GM23338 (cell line): ENCODE measurements at regions not wholly inside any gene's neighbourhood (a gene's known extent, or its start where the extent isn't known, plus 50 kb on each side); places are given as distances from the start of the nearest gene placed in this dataset.

Source experiments
- ATAC-seq: fragments of 200-7000 bp; cut with Tn5 transposase; 3 replicates; pipeline ENCODE4 v1.9.1; 2020
- DNase-seq: peaks from one replicate; pipeline ENCODE4 v3.0.0-alpha.2; 2015; ENCODE audit warnings: low spot score
- H2AFZ ChIP-seq: fragments of 200-600 bp; sonication (generic); 2 replicates; pipeline ENCODE4 v1.8.0; 2016; ENCODE audit warnings: antibody characterized with exemption, mild to moderate bottlenecking, moderate library complexity
- H3F3A ChIP-seq: fragments of 200-600 bp; sonication (generic); replicated peaks from 2 replicates; pipeline ENCODE4 v1.8.0; 2017; ENCODE audit warnings: antibody characterized with exemption, mixed run types, low read depth
- H3K27ac ChIP-seq: fragments of 200-600 bp; sonication (generic); 2 replicates; pipeline ENCODE4 v1.6.1; 2016; ENCODE audit warnings: low read depth
- H3K27me3 ChIP-seq: fragments of 200-600 bp; sonication (generic); 2 replicates; pipeline ENCODE4 v1.8.0; 2016; ENCODE audit warnings: mild to moderate bottlenecking, mixed run types, moderate library complexity; ENCODE audit not compliant: insufficient read depth
- H3K36me3 ChIP-seq: fragments of 200-600 bp; sonication (generic); 2 replicates; pipeline ENCODE4 v1.8.0; 2016; ENCODE audit warnings: mild to moderate bottlenecking; ENCODE audit not compliant: insufficient read depth
- H3K4me1 ChIP-seq: fragments of 200-600 bp; sonication (generic); 2 replicates; pipeline ENCODE4 v1.8.0; 2016; ENCODE audit warnings: mild to moderate bottlenecking, moderate library complexity; ENCODE audit not compliant: insufficient read depth
- H3K4me2 ChIP-seq: fragments of 200-600 bp; sonication (generic); 2 replicates; pipeline ENCODE4 v1.7.1; 2017; ENCODE audit warnings: mixed run types
- H3K4me3 ChIP-seq: fragments of 200-600 bp; sonication (generic); 2 replicates; pipeline ENCODE4 v1.6.1; 2016; ENCODE audit warnings: mixed run types
- H3K79me2 ChIP-seq: fragments of 200-600 bp; sonication (generic); replicated peaks from 2 replicates; pipeline ENCODE4 v1.8.0; 2017; ENCODE audit warnings: mild to moderate bottlenecking; ENCODE audit not compliant: insufficient read depth
- H3K9me2 ChIP-seq: fragments of 200-600 bp; sonication (generic); 2 replicates; pipeline ENCODE4 v1.8.0; 2017; ENCODE audit not compliant: insufficient read depth
- H4K20me1 ChIP-seq: fragments of 200-600 bp; sonication (generic); replicated peaks from 2 replicates; pipeline ENCODE4 v1.8.0; 2017; ENCODE audit warnings: mild to moderate bottlenecking; ENCODE audit not compliant: insufficient read depth
- H3K27ac Mint-ChIP-seq: 2 replicates; pipeline ENCODE4 v1.8.0; 2020; ENCODE audit warnings: inconsistent platforms, mild to moderate bottlenecking, moderate library complexity, mixed read lengths
- H3K27me3 Mint-ChIP-seq: 3 replicates; pipeline ENCODE4 v1.8.0; 2022; ENCODE audit warnings: low read depth, mild to moderate bottlenecking, moderate library complexity, mixed read lengths, inconsistent platforms; ENCODE audit not compliant: insufficient read depth, poor library complexity
- H3K36me3 Mint-ChIP-seq: 3 replicates; pipeline ENCODE4 v1.8.0; 2021; ENCODE audit warnings: low read depth, mild to moderate bottlenecking, inconsistent platforms, moderate library complexity, mixed read lengths
- H3K4me1 Mint-ChIP-seq: 3 replicates; pipeline ENCODE4 v1.8.0; 2020; ENCODE audit warnings: mild to moderate bottlenecking, inconsistent platforms, mixed read lengths
- H3K4me3 Mint-ChIP-seq: 3 replicates; pipeline ENCODE4 v1.8.0; 2021; ENCODE audit warnings: moderate library complexity, mild to moderate bottlenecking, inconsistent platforms, mixed read lengths
- H3K9me3 Mint-ChIP-seq: 3 replicates; pipeline ENCODE4 v1.8.0; 2020; ENCODE audit warnings: moderate library complexity, mild to moderate bottlenecking, inconsistent platforms, mixed read lengths
- CREB1 ChIP-seq: fragments of 250-450 bp; sonication (Bioruptor Pico); IDR thresholded peaks from 2 replicates; pipeline ENCODE4 v1.5.0; 2020; ENCODE audit warnings: low read depth, mild to moderate bottlenecking, moderate library complexity
- EZH2 ChIP-seq: fragments of 200-600 bp; sonication (generic); IDR thresholded peaks from one replicate; pipeline ENCODE4 v1.8.0; 2017; ENCODE audit warnings: antibody characterized with exemption, mild to moderate bottlenecking, low read depth; ENCODE audit not compliant: unreplicated experiment
- EZH2phosphoT487 ChIP-seq: fragments of 200-600 bp; sonication (generic); IDR thresholded peaks from one replicate; pipeline ENCODE4 v1.8.1; 2018; ENCODE audit warnings: antibody characterized with exemption; ENCODE audit not compliant: unreplicated experiment
- JUNB ChIP-seq: IDR thresholded peaks from one replicate; pipeline ENCODE4 v1.6.1; 2016; ENCODE audit warnings: antibody characterized with exemption; ENCODE audit not compliant: unreplicated experiment
- NANOG ChIP-seq: IDR thresholded peaks from 2 replicates; pipeline ENCODE4 v1.6.1; 2016; ENCODE audit warnings: antibody characterized with exemption, borderline replicate concordance
- STAT1 ChIP-seq: IDR thresholded peaks from one replicate; pipeline ENCODE4 v1.6.1; 2016; ENCODE audit warnings: antibody characterized with exemption; ENCODE audit not compliant: unreplicated experiment
- ZNF114 ChIP-seq: fragments of 250-450 bp; sonication (Bioruptor Pico); IDR thresholded peaks from 2 replicates; pipeline ENCODE4 v1.5.0; 2020; ENCODE audit warnings: mild to moderate bottlenecking, moderate library complexity
- TF ChIP-seq, protein P1 (sequence below): IDR thresholded peaks from 2 replicates; pipeline ENCODE4 v1.6.1; 2016; ENCODE audit warnings: antibody characterized with exemption
- TF ChIP-seq, protein P2 (sequence below), 2 experiments: fragments of 200-600 bp in 1 of 2; sonication (generic) in 1 of 2; conservative IDR thresholded peaks; 2 replicates each; pipeline versions ENCODE4 v1.5.1 to v1.6.1; 2016 to 2017; ENCODE audit warnings: antibody characterized with exemption in 2 of 2, low read depth in 2 of 2, mild to moderate bottlenecking in 2 of 2, moderate library complexity in 1 of 2
- TF ChIP-seq, protein P3 (sequence below): fragments of 250-450 bp; sonication (Bioruptor Pico); IDR thresholded peaks from 2 replicates; pipeline ENCODE4 v1.5.0; 2020; ENCODE audit warnings: mild to moderate bottlenecking, moderate library complexity

DNA sequence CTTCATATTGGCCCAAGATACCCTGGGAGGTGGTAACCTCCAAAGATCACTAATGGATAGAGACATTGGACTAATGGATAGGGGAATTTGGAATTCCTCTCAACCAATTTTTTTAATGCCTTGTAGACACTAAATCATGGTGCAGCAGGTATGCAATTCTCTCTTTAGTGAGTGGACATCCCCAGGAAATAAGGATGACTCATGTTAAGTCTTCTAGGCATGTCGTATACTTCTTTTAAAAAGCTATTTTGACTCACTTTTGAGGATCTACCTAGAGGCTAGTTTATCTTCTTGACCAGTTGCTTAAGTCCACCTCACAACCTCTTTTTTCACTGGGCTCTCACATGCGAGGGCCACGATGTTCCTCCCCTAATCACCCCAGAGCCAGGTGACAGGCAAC lies 211.6 kb upstream of the CDH12 start (continued):
- TF ChIP-seq, protein P1, sequence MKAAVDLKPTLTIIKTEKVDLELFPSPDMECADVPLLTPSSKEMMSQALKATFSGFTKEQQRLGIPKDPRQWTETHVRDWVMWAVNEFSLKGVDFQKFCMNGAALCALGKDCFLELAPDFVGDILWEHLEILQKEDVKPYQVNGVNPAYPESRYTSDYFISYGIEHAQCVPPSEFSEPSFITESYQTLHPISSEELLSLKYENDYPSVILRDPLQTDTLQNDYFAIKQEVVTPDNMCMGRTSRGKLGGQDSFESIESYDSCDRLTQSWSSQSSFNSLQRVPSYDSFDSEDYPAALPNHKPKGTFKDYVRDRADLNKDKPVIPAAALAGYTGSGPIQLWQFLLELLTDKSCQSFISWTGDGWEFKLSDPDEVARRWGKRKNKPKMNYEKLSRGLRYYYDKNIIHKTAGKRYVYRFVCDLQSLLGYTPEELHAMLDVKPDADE: no peak
- TF ChIP-seq, protein P2, sequence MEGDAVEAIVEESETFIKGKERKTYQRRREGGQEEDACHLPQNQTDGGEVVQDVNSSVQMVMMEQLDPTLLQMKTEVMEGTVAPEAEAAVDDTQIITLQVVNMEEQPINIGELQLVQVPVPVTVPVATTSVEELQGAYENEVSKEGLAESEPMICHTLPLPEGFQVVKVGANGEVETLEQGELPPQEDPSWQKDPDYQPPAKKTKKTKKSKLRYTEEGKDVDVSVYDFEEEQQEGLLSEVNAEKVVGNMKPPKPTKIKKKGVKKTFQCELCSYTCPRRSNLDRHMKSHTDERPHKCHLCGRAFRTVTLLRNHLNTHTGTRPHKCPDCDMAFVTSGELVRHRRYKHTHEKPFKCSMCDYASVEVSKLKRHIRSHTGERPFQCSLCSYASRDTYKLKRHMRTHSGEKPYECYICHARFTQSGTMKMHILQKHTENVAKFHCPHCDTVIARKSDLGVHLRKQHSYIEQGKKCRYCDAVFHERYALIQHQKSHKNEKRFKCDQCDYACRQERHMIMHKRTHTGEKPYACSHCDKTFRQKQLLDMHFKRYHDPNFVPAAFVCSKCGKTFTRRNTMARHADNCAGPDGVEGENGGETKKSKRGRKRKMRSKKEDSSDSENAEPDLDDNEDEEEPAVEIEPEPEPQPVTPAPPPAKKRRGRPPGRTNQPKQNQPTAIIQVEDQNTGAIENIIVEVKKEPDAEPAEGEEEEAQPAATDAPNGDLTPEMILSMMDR (conservative IDR thresholded peaks at IDR 0.05; ENCODE audit: low read depth in 2 of 2): no peak
- TF ChIP-seq EZH2 (no peak), NANOG (no peak), JUNB (no peak), STAT1 (no peak)

DNA sequence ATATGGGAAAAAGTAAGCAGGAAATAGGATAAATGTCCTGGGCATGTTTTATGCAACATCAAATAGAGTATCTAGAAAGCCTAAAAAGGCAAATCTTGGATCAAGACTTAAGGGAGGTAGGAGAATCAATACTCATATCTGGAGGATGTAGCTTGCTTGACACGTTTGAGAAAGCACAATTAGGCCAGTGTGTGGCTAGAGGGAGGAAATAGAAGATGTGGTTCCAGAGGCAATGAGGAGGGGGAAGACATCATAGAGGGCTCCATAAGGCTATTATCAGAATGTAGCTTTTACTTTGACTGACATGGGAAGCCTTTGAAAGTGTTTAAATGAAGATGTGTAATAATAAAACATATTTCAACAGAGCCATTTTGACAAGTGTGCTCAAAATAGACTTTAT lies 200.7 kb upstream of the CDH12 start:
- H3K4me1 ChIP-seq: no peaks in the 10 kb centered on the region
- Mint-ChIP-seq H3K4me3 (no peak overlapping the region), H3K4me1 (no peaks in the 10 kb centered on the region), H3K9me3 (no peaks in the 10 kb centered on the region; the same call in 2 of the 3 replicates), H3K27ac (no peak overlapping the region), H3K27me3 (no peaks in the 10 kb centered on the region), H3K36me3 (no peaks in the 10 kb centered on the region)
- H3K36me3 ChIP-seq: no peaks in the 10 kb centered on the region
- H4K20me1 ChIP-seq: no peaks in the 10 kb centered on the region
- H2AFZ ChIP-seq: no peak overlapping the region
- no peak overlapping the region for H3K27ac ChIP-seq
- no peaks in the 10 kb centered on the region for H3K27me3 ChIP-seq
- DNase-seq: no peak
- H3K4me2 ChIP-seq: no peak overlapping the region
- no peak overlapping the region for H3K4me3 ChIP-seq
- no peaks in the 10 kb centered on the region for H3K79me2 ChIP-seq
- no peaks in the 10 kb centered on the region for H3F3A ChIP-seq
- no peak for ATAC-seq
- H3K9me2 ChIP-seq: no peaks in the 10 kb centered on the region
- no peak for TF ChIP-seq JUNB
- TF ChIP-seq, protein P2 (conservative IDR thresholded peaks at IDR 0.05; ENCODE audit: low read depth in 2 of 2): no peak
- no peak for TF ChIP-seq EZH2phosphoT487
- TF ChIP-seq, protein P1: no peak
- TF ChIP-seq EZH2: no peak
- no peak for TF ChIP-seq CREB1
- no peak for TF ChIP-seq STAT1
- no peak for TF ChIP-seq ZNF114 (CRISPR knock-in tag)
- TF ChIP-seq, protein P3, sequence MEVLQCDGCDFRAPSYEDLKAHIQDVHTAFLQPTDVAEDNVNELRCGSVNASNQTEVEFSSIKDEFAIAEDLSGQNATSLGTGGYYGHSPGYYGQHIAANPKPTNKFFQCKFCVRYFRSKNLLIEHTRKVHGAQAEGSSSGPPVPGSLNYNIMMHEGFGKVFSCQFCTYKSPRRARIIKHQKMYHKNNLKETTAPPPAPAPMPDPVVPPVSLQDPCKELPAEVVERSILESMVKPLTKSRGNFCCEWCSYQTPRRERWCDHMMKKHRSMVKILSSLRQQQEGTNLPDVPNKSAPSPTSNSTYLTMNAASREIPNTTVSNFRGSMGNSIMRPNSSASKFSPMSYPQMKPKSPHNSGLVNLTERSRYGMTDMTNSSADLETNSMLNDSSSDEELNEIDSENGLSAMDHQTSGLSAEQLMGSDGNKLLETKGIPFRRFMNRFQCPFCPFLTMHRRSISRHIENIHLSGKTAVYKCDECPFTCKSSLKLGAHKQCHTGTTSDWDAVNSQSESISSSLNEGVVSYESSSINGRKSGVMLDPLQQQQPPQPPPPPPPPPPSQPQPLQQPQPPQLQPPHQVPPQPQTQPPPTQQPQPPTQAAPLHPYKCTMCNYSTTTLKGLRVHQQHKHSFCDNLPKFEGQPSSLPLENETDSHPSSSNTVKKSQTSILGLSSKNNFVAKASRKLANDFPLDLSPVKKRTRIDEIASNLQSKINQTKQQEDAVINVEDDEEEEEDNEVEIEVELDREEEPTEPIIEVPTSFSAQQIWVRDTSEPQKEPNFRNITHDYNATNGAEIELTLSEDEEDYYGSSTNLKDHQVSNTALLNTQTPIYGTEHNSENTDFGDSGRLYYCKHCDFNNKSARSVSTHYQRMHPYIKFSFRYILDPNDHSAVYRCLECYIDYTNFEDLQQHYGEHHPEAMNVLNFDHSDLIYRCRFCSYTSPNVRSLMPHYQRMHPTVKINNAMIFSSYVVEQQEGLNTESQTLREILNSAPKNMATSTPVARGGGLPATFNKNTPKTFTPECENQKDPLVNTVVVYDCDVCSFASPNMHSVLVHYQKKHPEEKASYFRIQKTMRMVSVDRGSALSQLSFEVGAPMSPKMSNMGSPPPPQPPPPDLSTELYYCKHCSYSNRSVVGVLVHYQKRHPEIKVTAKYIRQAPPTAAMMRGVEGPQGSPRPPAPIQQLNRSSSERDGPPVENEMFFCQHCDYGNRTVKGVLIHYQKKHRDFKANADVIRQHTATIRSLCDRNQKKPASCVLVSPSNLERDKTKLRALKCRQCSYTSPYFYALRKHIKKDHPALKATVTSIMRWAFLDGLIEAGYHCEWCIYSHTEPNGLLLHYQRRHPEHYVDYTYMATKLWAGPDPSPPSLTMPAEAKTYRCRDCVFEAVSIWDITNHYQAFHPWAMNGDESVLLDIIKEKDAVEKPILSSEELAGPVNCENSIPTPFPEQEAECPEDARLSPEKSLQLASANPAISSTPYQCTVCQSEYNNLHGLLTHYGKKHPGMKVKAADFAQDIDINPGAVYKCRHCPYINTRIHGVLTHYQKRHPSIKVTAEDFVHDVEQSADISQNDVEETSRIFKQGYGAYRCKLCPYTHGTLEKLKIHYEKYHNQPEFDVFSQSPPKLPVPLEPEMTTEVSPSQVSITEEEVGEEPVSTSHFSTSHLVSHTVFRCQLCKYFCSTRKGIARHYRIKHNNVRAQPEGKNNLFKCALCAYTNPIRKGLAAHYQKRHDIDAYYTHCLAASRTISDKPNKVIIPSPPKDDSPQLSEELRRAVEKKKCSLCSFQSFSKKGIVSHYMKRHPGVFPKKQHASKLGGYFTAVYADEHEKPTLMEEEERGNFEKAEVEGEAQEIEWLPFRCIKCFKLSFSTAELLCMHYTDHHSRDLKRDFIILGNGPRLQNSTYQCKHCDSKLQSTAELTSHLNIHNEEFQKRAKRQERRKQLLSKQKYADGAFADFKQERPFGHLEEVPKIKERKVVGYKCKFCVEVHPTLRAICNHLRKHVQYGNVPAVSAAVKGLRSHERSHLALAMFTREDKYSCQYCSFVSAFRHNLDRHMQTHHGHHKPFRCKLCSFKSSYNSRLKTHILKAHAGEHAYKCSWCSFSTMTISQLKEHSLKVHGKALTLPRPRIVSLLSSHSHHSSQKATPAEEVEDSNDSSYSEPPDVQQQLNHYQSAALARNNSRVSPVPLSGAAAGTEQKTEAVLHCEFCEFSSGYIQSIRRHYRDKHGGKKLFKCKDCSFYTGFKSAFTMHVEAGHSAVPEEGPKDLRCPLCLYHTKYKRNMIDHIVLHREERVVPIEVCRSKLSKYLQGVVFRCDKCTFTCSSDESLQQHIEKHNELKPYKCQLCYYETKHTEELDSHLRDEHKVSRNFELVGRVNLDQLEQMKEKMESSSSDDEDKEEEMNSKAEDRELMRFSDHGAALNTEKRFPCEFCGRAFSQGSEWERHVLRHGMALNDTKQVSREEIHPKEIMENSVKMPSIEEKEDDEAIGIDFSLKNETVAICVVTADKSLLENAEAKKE (CRISPR knock-in tag): no peak
- TF ChIP-seq NANOG: no peak
